ENCODE measurements at regions not wholly inside any gene's neighbourhood (a gene's known extent, or its start where the extent isn't known, plus 50 kb on each side); places are given as distances from the start of the nearest gene placed in this dataset.
"Not testable (repeated sequence)": the region's sequence is repeated elsewhere in the genome, so short reads cannot be mapped to it uniquely, and the experiment has no call there.

GRCh38 chr2:66032226-66032775 is 402.6 kb upstream of the MEIS1 start:
- DNase-seq (ENCODE audit: low read depth), result no peak

- no peak for DNase-seq (ENCODE audit: low read depth)
These were observed 403.7 kb upstream of the MEIS1 start for GRCh38 chr2:66031236-66031635.

GRCh38 chr2:66030553-66030952 is 404.4 kb upstream of the MEIS1 start:
- DNase-seq (ENCODE audit: low read depth), result no peak

GRCh38 chr2:66024391-66024790 is 410.5 kb upstream of the MEIS1 start:
- DNase-seq (ENCODE audit: low read depth), result no peak

GRCh38 chr2:66021296-66021695 is 413.6 kb upstream of the MEIS1 start:
- DNase-seq (ENCODE audit: low read depth), result no peak

GRCh38 chr2:66017763-66018162 is 417.2 kb upstream of the MEIS1 start:
- DNase-seq (ENCODE audit: low read depth), result no peak

GRCh38 chr2:66014450-66014849 is 420.5 kb upstream of the MEIS1 start:
- no peak for DNase-seq (ENCODE audit: low read depth)

GRCh38 chr2:66013456-66013855 is 421.5 kb upstream of the MEIS1 start:
- DNase-seq (ENCODE audit: low read depth), result no peak

GRCh38 chr2:66003931-66004330 is 431.0 kb upstream of the MEIS1 start:
- DNase-seq (ENCODE audit: low read depth), result no peak

- no peak for DNase-seq (ENCODE audit: low read depth)
These were observed 433.4 kb upstream of the MEIS1 start for GRCh38 chr2:66001538-66001937.

- no peak for DNase-seq (ENCODE audit: low read depth)
These were observed 434.0 kb upstream of the MEIS1 start for GRCh38 chr2:66000901-66001300.

- DNase-seq (ENCODE audit: low read depth), result no peak
These were observed 435.1 kb upstream of the MEIS1 start for GRCh38 chr2:65999796-66000195.

GRCh38 chr2:65999103-65999502 is 435.8 kb upstream of the MEIS1 start:
- no peak for DNase-seq (ENCODE audit: low read depth)

- no peak for DNase-seq (ENCODE audit: low read depth)
These were observed 437.0 kb upstream of the MEIS1 start for GRCh38 chr2:65997961-65998360.

GRCh38 chr2:65992198-65992554 is 442.7 kb upstream of the MEIS1 start:
- DNase-seq (ENCODE audit: low read depth), result no peak

GRCh38 chr2:65991381-65992197 is 443.3 kb upstream of the MEIS1 start:
- no peak for DNase-seq (ENCODE audit: low read depth)

- no peak for DNase-seq (ENCODE audit: low read depth)
These were observed 448.9 kb upstream of the MEIS1 start for GRCh38 chr2:65985986-65986385.

GRCh38 chr2:65980531-65980930 is 454.4 kb upstream of the MEIS1 start:
- no peak for DNase-seq (ENCODE audit: low read depth)

GRCh38 chr2:65979446-65979845 is 455.5 kb upstream of the MEIS1 start:
- DNase-seq (ENCODE audit: low read depth), result no peak

GRCh38 chr2:65974067-65974723 is 460.7 kb upstream of the MEIS1 start:
- no peak for DNase-seq (ENCODE audit: low read depth)

- DNase-seq (ENCODE audit: low read depth), result no peak
These were observed 465.8 kb upstream of the MEIS1 start for GRCh38 chr2:65969161-65969560.

- DNase-seq (ENCODE audit: low read depth), result not testable (repeated sequence)
These were observed 471.6 kb upstream of the MEIS1 start for GRCh38 chr2:65963303-65963702.

- no peak for DNase-seq (ENCODE audit: low read depth)
These were observed 474.0 kb upstream of the MEIS1 start for GRCh38 chr2:65960953-65961352.
